WTC11 (cell line): ENCODE measurements at regions not wholly inside any gene's neighbourhood (a gene's known extent, or its start where the extent isn't known, plus 50 kb on each side); places are given as distances from the start of the nearest gene placed in this dataset.

Experiments used
- ATAC-seq: fragments of 200-7000 bp; cut with Tn5 transposase; 2 replicates; pipeline ENCODE4 v1.10.0; 2021; ENCODE audit warnings: mild to moderate bottlenecking, moderate library complexity
- CTCF ChIA-PET: fragments of 300-600 bp; sonication (Branson Sonifier 250); formaldehyde crosslinking; loops from one replicate; lab custom pipeline; 2021; ENCODE audit warnings: antibody characterized with exemption; lab: Charles Lee
- POLR2A ChIA-PET: fragments of 350-600 bp; sonication (Branson Sonifier 250); formaldehyde crosslinking; loops from one replicate; lab custom pipeline; 2021; ENCODE audit warnings: antibody characterized with exemption; lab: Charles Lee
- DNase-seq: peaks from one replicate; pipeline ENCODE4 v3.0.0; 2021; ENCODE audit warnings: low spot score
- H3K27ac Mint-ChIP-seq: 2 replicates; pipeline ENCODE4 v1.8.0; 2021; ENCODE audit warnings: mixed read lengths
- H3K27me3 Mint-ChIP-seq: 2 replicates; pipeline ENCODE4 v1.8.0; 2021; ENCODE audit warnings: low read depth, mild to moderate bottlenecking, moderate library complexity, mixed read lengths
- H3K36me3 Mint-ChIP-seq: 2 replicates; pipeline ENCODE4 v1.8.0; 2021; ENCODE audit warnings: mixed read lengths
- H3K4me1 Mint-ChIP-seq: 2 replicates; pipeline ENCODE4 v1.8.0; 2022; ENCODE audit warnings: mixed read lengths
- H3K4me3 Mint-ChIP-seq: 2 replicates; pipeline ENCODE4 v1.8.0; 2021; ENCODE audit warnings: mild to moderate bottlenecking, moderate library complexity, mixed read lengths
- H3K9me3 Mint-ChIP-seq: 2 replicates; pipeline ENCODE4 v1.8.0; 2021; ENCODE audit warnings: mixed read lengths
- ATF1 ChIP-seq: sonication (generic); formaldehyde crosslinking; IDR thresholded peaks from 2 replicates; pipeline ENCODE4 v1.8.1; 2023; ENCODE audit warnings: mild to moderate bottlenecking, moderate library complexity, missing genetic modification reagents
- ATF3 ChIP-seq: sonication (generic); formaldehyde crosslinking; conservative IDR thresholded peaks from 2 replicates; pipeline ENCODE4 v1.8.1; 2022; ENCODE audit warnings: mild to moderate bottlenecking, missing genetic modification reagents
- CBFB ChIP-seq: sonication (generic); formaldehyde crosslinking; IDR thresholded peaks from 2 replicates; pipeline ENCODE4 v1.8.1; 2022; ENCODE audit warnings: mild to moderate bottlenecking, low read depth, missing genetic modification reagents
- CREB1 ChIP-seq: sonication (generic); formaldehyde crosslinking; IDR thresholded peaks from 2 replicates; pipeline ENCODE4 v1.8.0; 2023; ENCODE audit warnings: mild to moderate bottlenecking, missing genetic modification reagents
- CTCF ChIP-seq: fragments of 200-600 bp; IDR thresholded peaks from 2 replicates; pipeline ENCODE4 v1.8.0; 2022; ENCODE audit warnings: antibody characterized with exemption
- FOXJ3 ChIP-seq: sonication (generic); formaldehyde crosslinking; IDR thresholded peaks from 2 replicates; pipeline ENCODE4 v1.9.0; 2021; ENCODE audit warnings: missing genetic modification reagents, mild to moderate bottlenecking, borderline replicate concordance
- FOXP1 ChIP-seq: sonication (generic); formaldehyde crosslinking; IDR thresholded peaks from 2 replicates; pipeline ENCODE4 v1.8.0; 2022; ENCODE audit warnings: missing genetic modification reagents, mild to moderate bottlenecking, moderate library complexity, borderline replicate concordance
- GRHL2 ChIP-seq: fragments of 250-450 bp; sonication (Bioruptor Pico); IDR thresholded peaks from 2 replicates; pipeline ENCODE4 v1.8.0; 2022; ENCODE audit warnings: mild to moderate bottlenecking, moderate library complexity; ENCODE audit not compliant: insufficient replicate concordance, severe bottlenecking
- HMGA2 ChIP-seq: fragments of 250-450 bp; sonication (Bioruptor Pico); IDR thresholded peaks from 2 replicates; pipeline ENCODE4 v1.4.0; 2021; ENCODE audit warnings: mild to moderate bottlenecking, moderate library complexity
- HMGXB4 ChIP-seq: sonication (generic); formaldehyde crosslinking; IDR thresholded peaks from 2 replicates; pipeline ENCODE4 v1.8.1; 2023; ENCODE audit warnings: mild to moderate bottlenecking, moderate library complexity, missing genetic modification reagents
- NFATC4 ChIP-seq: fragments of 250-450 bp; sonication (Bioruptor Pico); IDR thresholded peaks from 2 replicates; pipeline ENCODE4 v1.9.0; 2021; ENCODE audit warnings: mild to moderate bottlenecking
- NFE2L1 ChIP-seq: sonication (generic); formaldehyde crosslinking; IDR thresholded peaks from 2 replicates; pipeline ENCODE4 v1.8.1; 2023; ENCODE audit warnings: missing genetic modification reagents
- OVOL2 ChIP-seq: fragments of 250-450 bp; sonication (Bioruptor Pico); IDR thresholded peaks from 2 replicates; pipeline ENCODE4 v1.9.0; 2021; ENCODE audit warnings: mild to moderate bottlenecking, borderline replicate concordance
- PRRX2 ChIP-seq: fragments of 250-450 bp; sonication (Bioruptor Pico); IDR thresholded peaks from 2 replicates; pipeline ENCODE4 v1.8.0; 2021; ENCODE audit warnings: mild to moderate bottlenecking
- RELA ChIP-seq: sonication (generic); formaldehyde crosslinking; IDR thresholded peaks from 2 replicates; pipeline ENCODE4 v1.8.1; 2022; ENCODE audit warnings: missing genetic modification reagents, mild to moderate bottlenecking, borderline replicate concordance
- SMAD3 ChIP-seq: sonication (generic); formaldehyde crosslinking; IDR thresholded peaks from 2 replicates; pipeline ENCODE4 v1.8.0; 2022; ENCODE audit warnings: missing genetic modification reagents, mild to moderate bottlenecking, borderline replicate concordance
- SOX15 ChIP-seq: fragments of 250-450 bp; sonication (Bioruptor Pico); IDR thresholded peaks from 2 replicates; pipeline ENCODE4 v1.9.0; 2021; ENCODE audit warnings: mild to moderate bottlenecking
- STAT6 ChIP-seq: sonication (generic); formaldehyde crosslinking; conservative IDR thresholded peaks from 2 replicates; pipeline ENCODE4 v1.8.1; 2023; ENCODE audit warnings: mild to moderate bottlenecking, low read depth, missing genetic modification reagents, moderate library complexity
- TCF7 ChIP-seq: sonication (generic); formaldehyde crosslinking; IDR thresholded peaks from 2 replicates; pipeline ENCODE4 v1.8.0; 2022; ENCODE audit warnings: mild to moderate bottlenecking, low read depth, missing genetic modification reagents, moderate library complexity
- ZNF281 ChIP-seq: sonication (generic); formaldehyde crosslinking; IDR thresholded peaks from 2 replicates; pipeline ENCODE4 v1.8.0; 2023; ENCODE audit warnings: mild to moderate bottlenecking, missing genetic modification reagents
- TF ChIP-seq, protein P1 (sequence below): sonication (generic); formaldehyde crosslinking; IDR thresholded peaks from 2 replicates; pipeline ENCODE4 v1.8.1; 2023; ENCODE audit warnings: mild to moderate bottlenecking, missing genetic modification reagents
- TF ChIP-seq, protein P2 (sequence below): sonication (generic); formaldehyde crosslinking; IDR thresholded peaks from 2 replicates; pipeline ENCODE4 v1.8.1; 2023; ENCODE audit warnings: mild to moderate bottlenecking, missing genetic modification reagents
- TF ChIP-seq, protein P3 (sequence below): sonication (generic); formaldehyde crosslinking; IDR thresholded peaks from 2 replicates; pipeline ENCODE4 v1.8.1; 2022; ENCODE audit warnings: mild to moderate bottlenecking, moderate library complexity, missing genetic modification reagents

DNA sequence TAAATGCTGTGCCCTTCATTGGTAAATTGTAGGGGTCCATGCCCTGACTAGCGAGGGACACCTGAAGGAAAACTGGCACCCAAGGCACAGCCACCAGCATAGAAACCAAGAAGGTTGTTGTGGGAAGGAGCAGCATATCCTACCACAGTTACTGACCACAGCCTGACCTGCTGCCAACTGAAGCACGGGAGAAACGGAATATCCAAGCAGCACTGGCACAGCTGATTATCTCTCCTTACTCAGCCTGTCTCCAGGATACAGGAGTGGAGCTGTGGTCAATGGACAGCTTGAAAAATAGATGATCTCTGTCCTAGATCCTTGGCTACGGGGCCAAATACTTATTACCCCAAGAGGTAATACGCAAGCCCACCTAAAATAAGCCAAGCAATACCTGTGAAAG lies 164.5 kb downstream of the ATPSCKMT start:
- POLR2A ChIA-PET: no interaction called here
- CTCF ChIA-PET: no interaction called here
- DNase-seq (no peak), ATAC-seq (no peak)
- Mint-ChIP-seq H3K4me1 (peaks cover 3% of the 10 kb centered on the region; the same call in 1 of the 2 replicates), H3K27ac (peak overlapping the region; percentile 17; the same call in 1 of the 2 replicates), H3K27me3 (no peaks in the 10 kb centered on the region), H3K4me3 (no peak overlapping the region), H3K36me3 (peaks cover 29% of the 10 kb centered on the region), H3K9me3 (peaks cover 26% of the 10 kb centered on the region)
- TF ChIP-seq SMAD3 (CRISPR knock-in tag): no peak
- TF ChIP-seq, protein P1, sequence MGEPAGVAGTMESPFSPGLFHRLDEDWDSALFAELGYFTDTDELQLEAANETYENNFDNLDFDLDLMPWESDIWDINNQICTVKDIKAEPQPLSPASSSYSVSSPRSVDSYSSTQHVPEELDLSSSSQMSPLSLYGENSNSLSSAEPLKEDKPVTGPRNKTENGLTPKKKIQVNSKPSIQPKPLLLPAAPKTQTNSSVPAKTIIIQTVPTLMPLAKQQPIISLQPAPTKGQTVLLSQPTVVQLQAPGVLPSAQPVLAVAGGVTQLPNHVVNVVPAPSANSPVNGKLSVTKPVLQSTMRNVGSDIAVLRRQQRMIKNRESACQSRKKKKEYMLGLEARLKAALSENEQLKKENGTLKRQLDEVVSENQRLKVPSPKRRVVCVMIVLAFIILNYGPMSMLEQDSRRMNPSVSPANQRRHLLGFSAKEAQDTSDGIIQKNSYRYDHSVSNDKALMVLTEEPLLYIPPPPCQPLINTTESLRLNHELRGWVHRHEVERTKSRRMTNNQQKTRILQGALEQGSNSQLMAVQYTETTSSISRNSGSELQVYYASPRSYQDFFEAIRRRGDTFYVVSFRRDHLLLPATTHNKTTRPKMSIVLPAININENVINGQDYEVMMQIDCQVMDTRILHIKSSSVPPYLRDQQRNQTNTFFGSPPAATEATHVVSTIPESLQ (CRISPR knock-in tag): no peak
- no peak for TF ChIP-seq HMGXB4 (CRISPR knock-in tag)
- TF ChIP-seq HMGA2 (CRISPR knock-in tag): no peak
- no peak for TF ChIP-seq GRHL2
- TF ChIP-seq FOXJ3 (CRISPR knock-in tag): no peak
- TF ChIP-seq CBFB (CRISPR knock-in tag): no peak
- no peak for TF ChIP-seq NFE2L1
- no peak for TF ChIP-seq SOX15 (CRISPR knock-in tag)
- TF ChIP-seq ATF1: no peak
- no peak for TF ChIP-seq OVOL2 (CRISPR knock-in tag)
- TF ChIP-seq, protein P2, sequence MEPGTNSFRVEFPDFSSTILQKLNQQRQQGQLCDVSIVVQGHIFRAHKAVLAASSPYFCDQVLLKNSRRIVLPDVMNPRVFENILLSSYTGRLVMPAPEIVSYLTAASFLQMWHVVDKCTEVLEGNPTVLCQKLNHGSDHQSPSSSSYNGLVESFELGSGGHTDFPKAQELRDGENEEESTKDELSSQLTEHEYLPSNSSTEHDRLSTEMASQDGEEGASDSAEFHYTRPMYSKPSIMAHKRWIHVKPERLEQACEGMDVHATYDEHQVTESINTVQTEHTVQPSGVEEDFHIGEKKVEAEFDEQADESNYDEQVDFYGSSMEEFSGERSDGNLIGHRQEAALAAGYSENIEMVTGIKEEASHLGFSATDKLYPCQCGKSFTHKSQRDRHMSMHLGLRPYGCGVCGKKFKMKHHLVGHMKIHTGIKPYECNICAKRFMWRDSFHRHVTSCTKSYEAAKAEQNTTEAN (CRISPR knock-in tag): no peak
- TF ChIP-seq, protein P3, sequence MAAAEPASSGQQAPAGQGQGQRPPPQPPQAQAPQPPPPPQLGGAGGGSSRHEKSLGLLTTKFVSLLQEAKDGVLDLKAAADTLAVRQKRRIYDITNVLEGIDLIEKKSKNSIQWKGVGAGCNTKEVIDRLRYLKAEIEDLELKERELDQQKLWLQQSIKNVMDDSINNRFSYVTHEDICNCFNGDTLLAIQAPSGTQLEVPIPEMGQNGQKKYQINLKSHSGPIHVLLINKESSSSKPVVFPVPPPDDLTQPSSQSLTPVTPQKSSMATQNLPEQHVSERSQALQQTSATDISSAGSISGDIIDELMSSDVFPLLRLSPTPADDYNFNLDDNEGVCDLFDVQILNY (CRISPR knock-in tag): no peak

DNA sequence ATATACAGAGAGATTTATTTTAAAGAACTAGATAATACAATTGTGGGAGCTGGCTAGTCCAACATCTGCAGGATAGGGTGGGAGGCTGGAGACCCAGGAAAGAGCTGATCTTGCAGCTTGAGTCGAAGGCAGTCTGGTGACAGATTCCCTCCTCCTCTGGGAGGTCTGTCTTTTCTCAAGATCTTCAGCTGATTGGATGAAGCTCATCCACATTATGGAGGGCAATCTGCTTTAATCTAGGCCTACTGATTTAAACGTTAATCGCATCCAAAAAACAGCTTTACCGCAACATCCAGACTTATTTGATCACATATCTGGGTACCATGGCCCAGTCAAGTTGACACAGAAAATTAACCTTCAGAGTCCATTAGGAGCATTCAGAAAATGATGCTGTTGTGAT lies 168.1 kb downstream of the ATPSCKMT start:
- Mint-ChIP-seq H3K27me3 (no peaks in the 10 kb centered on the region; the same call in 1 of the 2 replicates), H3K27ac (no peak overlapping the region), H3K4me1 (peaks cover 3% of the 10 kb centered on the region; the same call in 1 of the 2 replicates), H3K36me3 (no peaks in the 10 kb centered on the region), H3K4me3 (no peak overlapping the region), H3K9me3 (peaks cover 3% of the 10 kb centered on the region; the same call in 1 of the 2 replicates)
- ATAC-seq (no peak), DNase-seq (no peak)
- ChIA-PET CTCF (no interaction called here), POLR2A (no interaction called here)
- TF ChIP-seq ZNF281 (CRISPR knock-in tag) (no peak), TCF7 (no peak), NFATC4 (CRISPR knock-in tag) (no peak), PRRX2 (no peak), CBFB (CRISPR knock-in tag) (no peak), FOXP1 (no peak), STAT6 (CRISPR knock-in tag) (no peak), RELA (CRISPR knock-in tag) (no peak), CTCF (no peak), CREB1 (CRISPR knock-in tag) (no peak), ATF3 (CRISPR knock-in tag) (no peak)
